A549 (cell line): ENCODE measurements at regions not wholly inside any gene's neighbourhood (a gene's known extent, or its start where the extent isn't known, plus 50 kb on each side); places are given as distances from the start of the nearest gene placed in this dataset.

Experiments
- ATAC-seq, 2 experiments: fragments of 200-7000 bp in 1 of 2; fragments of >200 bp in 1 of 2; cut with Nextera tagmentation in 1 of 2; cut with Tn5 transposase in 1 of 2; 3 replicates each; pipeline versions ENCODE4 v1.8.0 to v1.9.1; 2018 to 2020; ENCODE audit warnings: mild to moderate bottlenecking in 1 of 2, moderate library complexity in 1 of 2
- CTCF ChIA-PET: fragments of 300-600 bp; sonication (Branson Sonifier 250); formaldehyde crosslinking; extraction: SDS; loops from one replicate; lab custom pipeline; 2021; ENCODE audit warnings: antibody characterized with exemption, inconsistent platforms; lab: Yijun Ruan, JAX
- POLR2A ChIA-PET: fragments of 350-600 bp; formaldehyde crosslinking; extraction: SDS; loops from one replicate; lab custom pipeline; 2021; ENCODE audit warnings: antibody characterized with exemption, inconsistent platforms; lab: Yijun Ruan, JAX
- DNase-seq, 2 experiments: peaks; one replicate each; pipeline versions ENCODE4 v3.0.0 to v3.0.0-alpha.2; 2011 to 2016; ENCODE audit warnings: low read depth in 1 of 2, low spot score in 1 of 2
- FAIRE-seq: peaks from 2 replicates; lab custom pipeline; 2011; peaks lifted over from hg19 to GRCh38; lab: Jason Lieb, UNC
- H3K27ac ChIP-seq, 2 experiments: fragments of >200 bp; sonication (Bioruptor Twin); formaldehyde crosslinking; 3 replicates each; pipeline ENCODE4 v1.5.1; 2016 to 2017
- H3K4me1 ChIP-seq: fragments of >200 bp; sonication (Bioruptor Twin); formaldehyde crosslinking; 3 replicates; pipeline ENCODE4 v1.6.1; 2016
- H3K4me2 ChIP-seq: fragments of >200 bp; sonication (Bioruptor Twin); formaldehyde crosslinking; 3 replicates; pipeline ENCODE4 v1.6.1; 2016
- H3K4me3 ChIP-seq: fragments of >200 bp; sonication (Bioruptor Twin); formaldehyde crosslinking; 3 replicates; pipeline ENCODE4 v1.5.1; 2016
- H3K9me3 ChIP-seq: fragments of >200 bp; sonication (Bioruptor Twin); formaldehyde crosslinking; 3 replicates; pipeline ENCODE4 v1.6.1; 2016
- CBX2 ChIP-seq: fragments of 200-600 bp; sonication (generic); IDR thresholded peaks from 2 replicates; pipeline ENCODE4 v1.6.1; 2016; ENCODE audit warnings: low read depth, mild to moderate bottlenecking, borderline replicate concordance
- CBX8 ChIP-seq: fragments of 200-600 bp; sonication (generic); IDR thresholded peaks from 2 replicates; pipeline ENCODE4 v1.6.1; 2016
- CHD2 ChIP-seq: fragments of 150-350 bp; IDR thresholded peaks from 2 replicates; pipeline ENCODE4 v1.6.1; 2014; ENCODE audit warnings: low read length; ENCODE audit not compliant: partially characterized antibody
- CHD4 ChIP-seq: fragments of 200-600 bp; sonication (generic); IDR thresholded peaks from 2 replicates; pipeline ENCODE4 v1.6.1; 2016; ENCODE audit warnings: antibody characterized with exemption, mild to moderate bottlenecking, borderline replicate concordance
- EP300 ChIP-seq, 2 experiments: fragments of >200 bp; sonication (Bioruptor Twin); formaldehyde crosslinking; IDR thresholded peaks; 2 replicates in 1 of 2; 3 replicates in 1 of 2; pipeline ENCODE4 v1.6.1; 2016 to 2017
- ESRRA ChIP-seq: fragments of 150-350 bp; IDR thresholded peaks from 2 replicates; pipeline ENCODE4 v1.6.1; 2014; ENCODE audit warnings: mild to moderate bottlenecking, low read length, borderline replicate concordance
- FOSB ChIP-seq: fragments of 250-450 bp; sonication (Bioruptor Pico); IDR thresholded peaks from 2 replicates; pipeline ENCODE4 v1.5.0; 2020; ENCODE audit warnings: mild to moderate bottlenecking, moderate library complexity
- FOXS1 ChIP-seq: fragments of 250-450 bp; sonication (Bioruptor Pico); IDR thresholded peaks from 2 replicates; pipeline ENCODE4 v1.5.0; 2020; ENCODE audit warnings: mild to moderate bottlenecking, moderate library complexity
- GATA3 ChIP-seq: IDR thresholded peaks from 2 replicates; pipeline ENCODE4 v1.6.1; 2012; ENCODE audit warnings: borderline replicate concordance
- HOXB5 ChIP-seq: fragments of 250-450 bp; sonication (Bioruptor Pico); IDR thresholded peaks from 2 replicates; pipeline ENCODE4 v1.5.0; 2020; ENCODE audit warnings: mild to moderate bottlenecking, moderate library complexity
- JUNB ChIP-seq: fragments of >200 bp; sonication (Bioruptor Twin); formaldehyde crosslinking; IDR thresholded peaks from 2 replicates; pipeline ENCODE4 v1.6.1; 2016
- KDM1A ChIP-seq: fragments of 200-600 bp; sonication (generic); IDR thresholded peaks from 2 replicates; pipeline ENCODE4 v1.6.1; 2016; ENCODE audit warnings: low read depth, mild to moderate bottlenecking
- MAFK ChIP-seq: fragments of 450-650 bp; IDR thresholded peaks from 2 replicates; pipeline ENCODE4 v1.6.1; 2014; ENCODE audit not compliant: partially characterized antibody
- MAZ ChIP-seq: fragments of 150-350 bp; IDR thresholded peaks from 2 replicates; pipeline ENCODE4 v1.6.1; 2014; ENCODE audit warnings: antibody characterized with exemption, low read depth, low read length, borderline replicate concordance
- MYC ChIP-seq: IDR thresholded peaks from 2 replicates; pipeline ENCODE4 v1.6.1; 2012; ENCODE audit warnings: mild to moderate bottlenecking, inconsistent platforms, low read length, improper control_type of control experiment, borderline replicate concordance
- NR3C1 ChIP-seq: fragments of >200 bp; sonication (Bioruptor Twin); formaldehyde crosslinking; IDR thresholded peaks from 3 replicates; pipeline ENCODE4 v1.6.1; 2017
- PHF8 ChIP-seq: fragments of 200-600 bp; sonication (generic); IDR thresholded peaks from 2 replicates; pipeline ENCODE4 v1.6.1; 2016; ENCODE audit warnings: low read depth, mild to moderate bottlenecking, antibody characterized with exemption, moderate library complexity, borderline replicate concordance
- POLR2AphosphoS2 ChIP-seq: conservative IDR thresholded peaks from 2 replicates; pipeline ENCODE4 v1.6.1; 2012; ENCODE audit warnings: low read length, improper control_type of control experiment, inconsistent platforms
- RAD21 ChIP-seq, 2 experiments: fragments of >200 bp in 1 of 2; sonication (Bioruptor Twin) in 1 of 2; formaldehyde crosslinking in 1 of 2; IDR thresholded peaks in 1 of 2; conservative IDR thresholded peaks in 1 of 2; 2 replicates in 1 of 2; 3 replicates in 1 of 2; pipeline ENCODE4 v1.6.1; 2012 to 2018; ENCODE audit warnings: inconsistent platforms in 1 of 2
- RARB ChIP-seq: fragments of 250-450 bp; sonication (Bioruptor Pico); IDR thresholded peaks from 2 replicates; pipeline ENCODE4 v1.8.0; 2021; ENCODE audit warnings: mild to moderate bottlenecking, moderate library complexity
- RCOR1 ChIP-seq: fragments of 150-350 bp; IDR thresholded peaks from 2 replicates; pipeline ENCODE4 v1.6.1; 2014; ENCODE audit warnings: antibody characterized with exemption, low read length, low read depth
- RFX5 ChIP-seq: fragments of 450-650 bp; IDR thresholded peaks from 2 replicates; pipeline ENCODE4 v1.7.1; 2014; ENCODE audit warnings: antibody characterized with exemption, mild to moderate bottlenecking, moderate library complexity
- SMC3 ChIP-seq: fragments of >200 bp; sonication (Bioruptor Twin); formaldehyde crosslinking; IDR thresholded peaks from 3 replicates; pipeline ENCODE4 v1.6.1; 2018; ENCODE audit warnings: inconsistent platforms
- TFCP2L1 ChIP-seq: fragments of 250-450 bp; sonication (Bioruptor Pico); IDR thresholded peaks from 2 replicates; pipeline ENCODE4 v1.5.0; 2021; ENCODE audit warnings: mild to moderate bottlenecking
- ZSCAN20 ChIP-seq: fragments of 250-450 bp; sonication (Bioruptor Pico); IDR thresholded peaks from 2 replicates; pipeline ENCODE4 v1.8.0; 2022; ENCODE audit warnings: mild to moderate bottlenecking, moderate library complexity
- WGBS: methylation state at CpG from one replicate; pipeline ENCODE4 v1.1.6; 2017; ENCODE audit errors: missing lambda C conversion rate; 5-methylcytosine and 5-hydroxymethylcytosine counted together
- TF ChIP-seq, protein P1 (sequence below): IDR thresholded peaks from 2 replicates; pipeline ENCODE4 v1.6.1; 2012
- TF ChIP-seq, protein P2 (sequence below): fragments of >200 bp; sonication (Bioruptor Twin); formaldehyde crosslinking; IDR thresholded peaks from 3 replicates; pipeline ENCODE4 v1.6.1; 2016
- TF ChIP-seq, protein P3 (sequence below): fragments of 250-450 bp; sonication (Bioruptor Pico); IDR thresholded peaks from 2 replicates; pipeline ENCODE4 v1.5.0; 2021; ENCODE audit warnings: mild to moderate bottlenecking, moderate library complexity, borderline replicate concordance

DNA sequence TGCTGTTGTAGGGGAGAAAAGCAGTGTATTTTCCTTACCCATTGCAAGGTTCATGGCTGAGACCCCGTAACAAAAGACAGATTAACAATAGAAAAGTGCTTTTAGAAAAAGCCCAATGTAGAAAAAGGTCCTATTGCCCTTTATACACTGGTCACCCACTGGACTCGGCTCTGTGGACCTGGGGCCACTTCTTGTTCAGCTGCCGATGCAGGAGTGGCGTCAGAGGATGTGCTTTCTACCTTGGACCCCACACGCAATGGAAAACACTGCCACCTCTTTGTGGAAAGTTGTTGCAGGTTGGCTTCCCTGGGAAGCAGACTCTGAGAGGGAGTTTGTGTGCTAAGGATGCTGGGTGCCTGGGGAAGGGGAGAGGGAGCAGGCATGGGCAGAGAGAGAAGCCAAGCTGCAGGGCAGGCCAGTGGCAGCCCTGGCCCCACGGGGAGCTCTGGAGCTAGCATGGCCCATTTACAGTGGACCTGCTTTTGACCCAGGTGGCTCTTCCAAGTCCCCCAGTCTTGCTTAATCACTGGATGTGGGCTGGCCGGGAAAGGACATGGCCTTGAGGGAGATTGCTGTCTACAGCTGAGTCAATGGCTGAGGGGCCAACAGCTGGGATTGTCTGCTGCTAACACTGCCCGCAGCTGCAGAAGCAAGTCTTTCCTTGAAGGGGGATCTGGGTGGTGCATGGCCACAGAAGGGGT is 142.9 kb downstream of the CDC5L start (continued):
- TF ChIP-seq MYC (no peak), NR3C1 (no peak)

DNA sequence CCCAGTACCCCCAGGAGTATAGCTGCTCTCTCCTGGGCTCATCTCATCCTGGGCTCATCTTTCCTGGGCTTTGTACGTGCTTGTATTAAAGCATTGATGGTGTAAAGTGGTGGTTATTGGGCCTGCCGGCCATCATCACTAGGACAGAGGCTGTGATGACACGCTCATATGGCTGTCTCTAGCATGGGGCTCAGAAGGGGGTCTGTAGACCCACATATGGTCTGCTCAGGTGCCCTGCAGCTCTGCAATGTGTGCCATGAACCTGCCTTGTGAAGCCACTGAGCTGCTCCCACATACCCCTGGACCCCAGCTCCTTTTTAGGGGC is 143.4 kb downstream of the CDC5L start:
- Histone ChIP-seq H3K4me3 (no peak overlapping the region), H3K27ac (no peak overlapping the region), H3K4me2 (no peak overlapping the region), H3K4me1 (no peaks in the 10 kb centered on the region), H3K9me3 (no peaks in the 10 kb centered on the region)
- POLR2A ChIA-PET: no interaction called here
- 67% methylated on average over 3 of the region's 3 CpGs for WGBS
- TF ChIP-seq KDM1A (no peak), CBX8 (no peak)
- TF ChIP-seq, protein P1, sequence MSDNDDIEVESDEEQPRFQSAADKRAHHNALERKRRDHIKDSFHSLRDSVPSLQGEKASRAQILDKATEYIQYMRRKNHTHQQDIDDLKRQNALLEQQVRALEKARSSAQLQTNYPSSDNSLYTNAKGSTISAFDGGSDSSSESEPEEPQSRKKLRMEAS: no peak
- CTCF ChIA-PET: no interaction called here
- DNase-seq (no peak), ATAC-seq (no peak), FAIRE-seq (no peak)

DNA sequence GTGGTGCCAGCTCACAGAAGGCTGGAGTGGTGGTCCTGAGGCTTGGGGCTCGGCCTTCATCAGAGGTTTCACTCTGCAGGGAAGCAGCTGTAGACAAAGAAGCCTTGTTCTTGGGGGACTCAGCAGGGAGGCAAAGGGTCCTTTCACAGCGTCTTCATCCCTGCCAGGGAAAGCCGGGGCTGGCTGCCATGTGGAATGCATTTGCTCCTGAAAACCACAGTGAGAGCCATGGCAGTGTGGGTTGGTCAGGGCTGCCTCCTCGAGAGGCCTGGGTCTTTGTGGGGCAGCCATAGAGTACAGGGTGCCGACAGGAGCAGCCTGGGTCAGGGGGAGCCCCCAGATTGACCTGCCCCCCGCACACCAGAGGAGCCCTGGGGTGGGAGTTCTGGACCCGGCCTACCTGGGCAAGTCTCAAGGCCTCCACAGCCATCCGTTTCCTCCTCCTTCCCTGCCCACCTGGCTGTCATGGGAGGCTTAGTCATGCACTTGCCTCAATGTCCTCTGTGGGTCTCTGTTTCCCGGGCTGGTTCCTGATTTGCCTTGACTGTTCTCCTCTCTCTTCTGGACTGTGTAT is 144.0 kb downstream of the CDC5L start:
- Histone ChIP-seq H3K27ac (no peak overlapping the region), H3K9me3 (no peaks in the 10 kb centered on the region)
- DNase-seq (no peak), ATAC-seq (no peak)
- 27% methylated on average over 2 of the region's 9 CpGs for WGBS
- no peak for TF ChIP-seq TFCP2L1 (CRISPR knock-in tag)
- TF ChIP-seq CBX2: no peak
- TF ChIP-seq NR3C1: no peak
- TF ChIP-seq RFX5: no peak
- TF ChIP-seq, protein P2, sequence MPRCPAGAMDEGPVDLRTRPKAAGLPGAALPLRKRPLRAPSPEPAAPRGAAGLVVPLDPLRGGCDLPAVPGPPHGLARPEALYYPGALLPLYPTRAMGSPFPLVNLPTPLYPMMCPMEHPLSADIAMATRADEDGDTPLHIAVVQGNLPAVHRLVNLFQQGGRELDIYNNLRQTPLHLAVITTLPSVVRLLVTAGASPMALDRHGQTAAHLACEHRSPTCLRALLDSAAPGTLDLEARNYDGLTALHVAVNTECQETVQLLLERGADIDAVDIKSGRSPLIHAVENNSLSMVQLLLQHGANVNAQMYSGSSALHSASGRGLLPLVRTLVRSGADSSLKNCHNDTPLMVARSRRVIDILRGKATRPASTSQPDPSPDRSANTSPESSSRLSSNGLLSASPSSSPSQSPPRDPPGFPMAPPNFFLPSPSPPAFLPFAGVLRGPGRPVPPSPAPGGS: no peak
- no peak for TF ChIP-seq MAFK
- TF ChIP-seq, protein P3, sequence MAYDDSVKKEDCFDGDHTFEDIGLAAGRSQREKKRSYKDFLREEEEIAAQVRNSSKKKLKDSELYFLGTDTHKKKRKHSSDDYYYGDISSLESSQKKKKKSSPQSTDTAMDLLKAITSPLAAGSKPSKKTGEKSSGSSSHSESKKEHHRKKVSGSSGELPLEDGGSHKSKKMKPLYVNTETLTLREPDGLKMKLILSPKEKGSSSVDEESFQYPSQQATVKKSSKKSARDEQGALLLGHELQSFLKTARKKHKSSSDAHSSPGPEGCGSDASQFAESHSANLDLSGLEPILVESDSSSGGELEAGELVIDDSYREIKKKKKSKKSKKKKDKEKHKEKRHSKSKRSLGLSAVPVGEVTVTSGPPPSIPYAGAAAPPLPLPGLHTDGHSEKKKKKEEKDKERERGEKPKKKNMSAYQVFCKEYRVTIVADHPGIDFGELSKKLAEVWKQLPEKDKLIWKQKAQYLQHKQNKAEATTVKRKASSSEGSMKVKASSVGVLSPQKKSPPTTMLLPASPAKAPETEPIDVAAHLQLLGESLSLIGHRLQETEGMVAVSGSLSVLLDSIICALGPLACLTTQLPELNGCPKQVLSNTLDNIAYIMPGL (CRISPR knock-in tag): no peak
- no peak for TF ChIP-seq GATA3
- TF ChIP-seq ESRRA: no peak
- no peak for TF ChIP-seq CHD4
- TF ChIP-seq SMC3: no peak
- TF ChIP-seq RARB: no peak
- TF ChIP-seq, protein P1: no peak
- no peak for TF ChIP-seq RAD21 (conservative IDR thresholded peaks at IDR 0.05 in 1 of 2, IDR thresholded peaks at IDR 0.05 in 1 of 2)
- no peak for TF ChIP-seq JUNB
- TF ChIP-seq HOXB5 (CRISPR knock-in tag): no peak
- TF ChIP-seq, all 56 proteins: peak for 0
- POLR2A ChIA-PET: no interaction called here
- Histone ChIP-seq H3K4me2 (no peak overlapping the region), H3K4me1 (no peaks in the 10 kb centered on the region), H3K4me3 (no peak overlapping the region)
- FAIRE-seq: no peak
- CTCF ChIA-PET: no interaction called here

DNA sequence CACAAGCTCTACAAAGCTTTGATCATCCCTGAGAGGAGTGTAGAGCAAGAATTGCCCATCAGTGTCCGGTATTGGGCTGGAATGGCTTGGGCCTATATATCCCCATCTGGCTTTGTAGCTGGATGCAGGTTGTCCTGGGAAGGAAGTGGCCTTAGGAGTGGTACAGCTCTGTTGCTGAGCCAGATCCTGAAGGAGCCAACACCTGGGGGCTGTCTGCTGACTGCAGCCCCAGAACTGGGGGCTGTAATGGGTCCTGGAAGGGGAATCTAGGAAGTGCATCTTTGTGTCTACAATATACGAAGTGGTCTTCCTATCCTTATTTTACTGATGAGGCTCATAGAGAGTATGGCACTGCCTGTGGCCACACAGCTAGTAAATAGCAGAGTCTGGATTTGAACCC is 145.9 kb downstream of the CDC5L start:
- POLR2A ChIA-PET: no interaction called here
- no peak for TF ChIP-seq NR3C1
- no peak for TF ChIP-seq KDM1A
- TF ChIP-seq MYC: no peak
- no peak for TF ChIP-seq CHD2
- no peak for TF ChIP-seq CBX2
- TF ChIP-seq, protein P2: no peak
- no peak for TF ChIP-seq PHF8
- TF ChIP-seq CHD4: no peak
- TF ChIP-seq POLR2AphosphoS2: no peak
- no peak for TF ChIP-seq RARB
- TF ChIP-seq ZSCAN20 (CRISPR knock-in tag): no peak
- TF ChIP-seq FOXS1 (CRISPR knock-in tag): no peak
- TF ChIP-seq EP300 (IDR thresholded peaks at IDR 0.05): no peak
- TF ChIP-seq MAZ: no peak
- TF ChIP-seq RCOR1: no peak
- TF ChIP-seq FOSB (CRISPR knock-in tag): no peak
- ATAC-seq: no peak

More for the DNA sequence above, 145.9 kb downstream of the CDC5L start:
- Histone ChIP-seq H3K9me3 (no peaks in the 10 kb centered on the region), H3K4me3 (no peak overlapping the region), H3K4me1 (no peaks in the 10 kb centered on the region), H3K4me2 (no peak overlapping the region), H3K27ac (no peak overlapping the region)
- DNase-seq (no peak), FAIRE-seq (no peak)
- CTCF ChIA-PET: no interaction called here
- 60% methylated on average over 2 of the region's 2 CpGs for WGBS
